ENCODE measurements at regions not wholly inside any gene's neighbourhood (a gene's known extent, or its start where the extent isn't known, plus 50 kb on each side); places are given as distances from the start of the nearest gene placed in this dataset.

DNA sequence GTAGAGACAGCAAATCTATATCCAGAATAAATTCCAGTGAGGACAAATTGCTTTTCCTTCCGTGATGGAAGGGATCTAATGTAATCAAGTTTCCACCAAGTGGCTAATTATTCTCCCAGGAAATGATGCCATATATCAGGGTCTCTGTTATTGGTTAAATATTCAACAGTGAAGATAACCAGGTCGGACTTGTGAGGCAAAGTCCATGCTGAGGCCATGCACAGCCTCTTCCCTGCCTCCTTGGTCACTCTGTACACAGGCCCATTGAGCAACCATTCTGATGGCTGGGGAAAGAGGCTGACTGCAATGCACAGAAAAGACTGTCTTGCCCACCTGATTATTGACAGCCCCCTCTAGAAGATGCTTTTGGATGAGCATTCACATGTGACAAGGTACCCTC lies 90.1 kb downstream of the TNFAIP2 start (continued):
- no peak; the same call in 1 of the 2 replicates for TF ChIP-seq GABPB1 (CRISPR knock-in tag; IDR thresholded peaks at IDR 0.05)
- TF ChIP-seq, protein P1, sequence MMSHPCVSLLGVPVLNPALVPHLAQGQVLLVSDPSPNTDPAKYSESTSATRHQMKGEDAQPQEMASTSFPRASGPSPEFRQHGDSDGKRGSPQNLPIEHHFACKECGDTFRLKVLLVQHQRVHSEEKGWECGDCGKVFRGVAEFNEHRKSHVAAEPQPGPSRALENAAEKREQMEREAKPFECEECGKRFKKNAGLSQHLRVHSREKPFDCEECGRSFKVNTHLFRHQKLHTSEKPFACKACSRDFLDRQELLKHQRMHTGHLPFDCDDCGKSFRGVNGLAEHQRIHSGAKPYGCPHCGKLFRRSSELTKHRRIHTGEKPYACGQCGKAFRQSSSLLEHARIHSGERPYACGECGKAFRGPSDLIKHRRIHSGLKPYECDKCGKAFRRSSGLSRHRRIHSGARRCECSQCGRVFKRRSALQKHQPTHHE (CRISPR knock-in tag; IDR thresholded peaks at IDR 0.05; ENCODE audit: borderline replicate concordance), result no peak
- TF ChIP-seq CEBPG (CRISPR knock-in tag; IDR thresholded peaks at IDR 0.05), result peak; percentile 92
- TF ChIP-seq GATAD2A (CRISPR knock-in tag; IDR thresholded peaks at IDR 0.05), result peak; percentile 87
- TF ChIP-seq, protein P2, sequence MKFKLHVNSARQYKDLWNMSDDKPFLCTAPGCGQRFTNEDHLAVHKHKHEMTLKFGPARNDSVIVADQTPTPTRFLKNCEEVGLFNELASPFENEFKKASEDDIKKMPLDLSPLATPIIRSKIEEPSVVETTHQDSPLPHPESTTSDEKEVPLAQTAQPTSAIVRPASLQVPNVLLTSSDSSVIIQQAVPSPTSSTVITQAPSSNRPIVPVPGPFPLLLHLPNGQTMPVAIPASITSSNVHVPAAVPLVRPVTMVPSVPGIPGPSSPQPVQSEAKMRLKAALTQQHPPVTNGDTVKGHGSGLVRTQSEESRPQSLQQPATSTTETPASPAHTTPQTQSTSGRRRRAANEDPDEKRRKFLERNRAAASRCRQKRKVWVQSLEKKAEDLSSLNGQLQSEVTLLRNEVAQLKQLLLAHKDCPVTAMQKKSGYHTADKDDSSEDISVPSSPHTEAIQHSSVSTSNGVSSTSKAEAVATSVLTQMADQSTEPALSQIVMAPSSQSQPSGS (CRISPR knock-in tag; IDR thresholded peaks at IDR 0.05), result peak; percentile 70; the same call in 1 of the 2 replicates
- TF ChIP-seq FOXK1 (CRISPR knock-in tag; IDR thresholded peaks at IDR 0.05; ENCODE audit: borderline replicate concordance, low read depth), result peak; percentile 43; the same call in 1 of the 2 replicates
- no peak for TF ChIP-seq KDM1A (CRISPR knock-in tag; IDR thresholded peaks at IDR 0.05)
- TF ChIP-seq, protein P3, sequence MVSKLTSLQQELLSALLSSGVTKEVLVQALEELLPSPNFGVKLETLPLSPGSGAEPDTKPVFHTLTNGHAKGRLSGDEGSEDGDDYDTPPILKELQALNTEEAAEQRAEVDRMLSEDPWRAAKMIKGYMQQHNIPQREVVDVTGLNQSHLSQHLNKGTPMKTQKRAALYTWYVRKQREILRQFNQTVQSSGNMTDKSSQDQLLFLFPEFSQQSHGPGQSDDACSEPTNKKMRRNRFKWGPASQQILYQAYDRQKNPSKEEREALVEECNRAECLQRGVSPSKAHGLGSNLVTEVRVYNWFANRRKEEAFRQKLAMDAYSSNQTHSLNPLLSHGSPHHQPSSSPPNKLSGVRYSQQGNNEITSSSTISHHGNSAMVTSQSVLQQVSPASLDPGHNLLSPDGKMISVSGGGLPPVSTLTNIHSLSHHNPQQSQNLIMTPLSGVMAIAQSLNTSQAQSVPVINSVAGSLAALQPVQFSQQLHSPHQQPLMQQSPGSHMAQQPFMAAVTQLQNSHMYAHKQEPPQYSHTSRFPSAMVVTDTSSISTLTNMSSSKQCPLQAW (CRISPR knock-in tag; IDR thresholded peaks at IDR 0.05), result peak; percentile 84; the same call in 1 of the 2 replicates
- no peak for TF ChIP-seq ONECUT2 (CRISPR knock-in tag; IDR thresholded peaks at IDR 0.05)
- no peak for TF ChIP-seq SNAPC2 (CRISPR knock-in tag; IDR thresholded peaks at IDR 0.05)
- peak; percentile 76 for TF ChIP-seq FOXO1 (CRISPR knock-in tag; IDR thresholded peaks at IDR 0.05)
- TF ChIP-seq HNRNPK (IDR thresholded peaks at IDR 0.05; ENCODE audit: low read depth, low read length, poor library complexity, severe bottlenecking), result no peak
- TF ChIP-seq FOXA3 (CRISPR knock-in tag; IDR thresholded peaks at IDR 0.05), result peak; percentile 88
- TF ChIP-seq CBX5 (CRISPR knock-in tag; IDR thresholded peaks at IDR 0.05; ENCODE audit: borderline replicate concordance), result peak; percentile 50; the same call in 1 of the 2 replicates
- TF ChIP-seq, protein P4, sequence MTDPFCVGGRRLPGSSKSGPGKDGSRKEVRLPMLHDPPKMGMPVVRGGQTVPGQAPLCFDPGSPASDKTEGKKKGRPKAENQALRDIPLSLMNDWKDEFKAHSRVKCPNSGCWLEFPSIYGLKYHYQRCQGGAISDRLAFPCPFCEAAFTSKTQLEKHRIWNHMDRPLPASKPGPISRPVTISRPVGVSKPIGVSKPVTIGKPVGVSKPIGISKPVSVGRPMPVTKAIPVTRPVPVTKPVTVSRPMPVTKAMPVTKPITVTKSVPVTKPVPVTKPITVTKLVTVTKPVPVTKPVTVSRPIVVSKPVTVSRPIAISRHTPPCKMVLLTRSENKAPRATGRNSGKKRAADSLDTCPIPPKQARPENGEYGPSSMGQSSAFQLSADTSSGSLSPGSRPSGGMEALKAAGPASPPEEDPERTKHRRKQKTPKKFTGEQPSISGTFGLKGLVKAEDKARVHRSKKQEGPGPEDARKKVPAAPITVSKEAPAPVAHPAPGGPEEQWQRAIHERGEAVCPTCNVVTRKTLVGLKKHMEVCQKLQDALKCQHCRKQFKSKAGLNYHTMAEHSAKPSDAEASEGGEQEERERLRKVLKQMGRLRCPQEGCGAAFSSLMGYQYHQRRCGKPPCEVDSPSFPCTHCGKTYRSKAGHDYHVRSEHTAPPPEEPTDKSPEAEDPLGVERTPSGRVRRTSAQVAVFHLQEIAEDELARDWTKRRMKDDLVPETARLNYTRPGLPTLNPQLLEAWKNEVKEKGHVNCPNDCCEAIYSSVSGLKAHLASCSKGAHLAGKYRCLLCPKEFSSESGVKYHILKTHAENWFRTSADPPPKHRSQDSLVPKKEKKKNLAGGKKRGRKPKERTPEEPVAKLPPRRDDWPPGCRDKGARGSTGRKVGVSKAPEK (CRISPR knock-in tag; IDR thresholded peaks at IDR 0.05; ENCODE audit: borderline replicate concordance), result no peak
- no peak for TF ChIP-seq NR2F6 (IDR thresholded peaks at IDR 0.05)
- TF ChIP-seq NR2F6 (CRISPR knock-in tag; IDR thresholded peaks at IDR 0.05), result peak; percentile 48; the same call in 1 of the 2 replicates
- TF ChIP-seq MIXL1 (CRISPR knock-in tag; IDR thresholded peaks at IDR 0.05), result 0 out of 2 replicates have a peak, but pooled peaks have one; percentile 30
- TF ChIP-seq GABPA (IDR thresholded peaks at IDR 0.05; ENCODE audit: low read depth, low read length), result no peak
- TF ChIP-seq GABPA (CRISPR knock-in tag; IDR thresholded peaks at IDR 0.05; ENCODE audit: low read depth), result peak; percentile 68
- no peak for TF ChIP-seq ZNF703 (CRISPR knock-in tag; IDR thresholded peaks at IDR 0.05; ENCODE audit: borderline replicate concordance)
- peak; percentile 51; the same call in 1 of the 2 replicates for TF ChIP-seq RARA (CRISPR knock-in tag; IDR thresholded peaks at IDR 0.05)
- peak; percentile 86 for TF ChIP-seq SALL1 (CRISPR knock-in tag; IDR thresholded peaks at IDR 0.05)
- peak; percentile 73 for TF ChIP-seq MED1 (CRISPR knock-in tag; IDR thresholded peaks at IDR 0.05)
- TF ChIP-seq ZNF124 (CRISPR knock-in tag; IDR thresholded peaks at IDR 0.05), result 0 out of 2 replicates have a peak, but pooled peaks have one; percentile 47
- TF ChIP-seq ZNF446 (CRISPR knock-in tag; IDR thresholded peaks at IDR 0.05), result no peak

Measured in HepG2 (cell line).